Hepatic stellate cell (primary cell): ENCODE measurements at regions not wholly inside any gene's neighbourhood (a gene's known extent, or its start where the extent isn't known, plus 50 kb on each side); places are given as distances from the start of the nearest gene placed in this dataset.

ENCODE experiments used
- DNase-seq: peaks from one replicate; pipeline ENCODE4 v3.0.0; 2011; ENCODE audit warnings: low spot score

DNA sequence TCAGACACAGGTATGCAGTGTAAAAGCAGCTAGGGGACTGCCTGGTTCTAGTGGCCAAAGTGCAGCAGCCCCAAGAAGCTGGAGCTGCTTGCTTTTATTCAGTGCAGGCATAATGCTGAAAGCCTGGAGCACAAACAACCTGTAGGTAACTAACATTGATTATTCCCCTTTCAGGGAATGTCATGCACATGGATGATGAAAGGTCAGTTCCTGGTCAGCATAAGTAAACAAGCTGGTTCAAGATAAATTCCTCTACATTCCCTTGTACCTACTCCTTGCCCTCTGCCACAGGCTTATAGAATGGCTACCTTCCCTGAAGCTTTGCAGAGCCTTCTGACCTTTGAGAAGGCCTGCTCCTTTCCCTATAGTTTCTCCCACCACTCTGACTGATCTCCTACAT lies 1318.5 kb upstream of the ADGRL3 start:
- DNase-seq, result no peak

- DNase-seq, result no peak
These were observed 1295.8 kb upstream of the ADGRL3 start for GRCh38 chr4:59904331-59904730.

DNA sequence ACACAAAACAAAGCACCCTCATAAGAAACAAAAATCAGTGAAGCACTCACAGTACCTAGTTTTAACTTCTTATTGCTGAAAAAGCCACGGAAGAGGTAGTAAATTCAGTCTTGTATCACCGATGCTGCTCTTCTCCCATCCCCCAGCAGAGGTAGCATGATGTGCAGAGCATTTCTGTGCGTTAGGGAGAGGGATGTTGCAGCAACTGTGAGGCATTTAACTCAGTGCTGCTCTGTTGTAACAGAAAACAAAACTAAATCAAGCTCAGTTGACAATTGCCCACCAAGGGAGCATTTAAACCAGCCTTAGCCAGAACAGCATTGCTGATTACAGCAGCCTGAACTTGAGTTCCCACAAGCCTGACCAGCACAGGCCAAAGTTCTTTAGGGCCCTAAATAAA lies 1279.7 kb upstream of the ADGRL3 start:
- DNase-seq, result no peak

GRCh38 chr4:59925290-59925689 lies 1274.8 kb upstream of the ADGRL3 start:
- no peak for DNase-seq

GRCh38 chr4:59936566-59936965 lies 1263.6 kb upstream of the ADGRL3 start:
- no peak for DNase-seq

DNA sequence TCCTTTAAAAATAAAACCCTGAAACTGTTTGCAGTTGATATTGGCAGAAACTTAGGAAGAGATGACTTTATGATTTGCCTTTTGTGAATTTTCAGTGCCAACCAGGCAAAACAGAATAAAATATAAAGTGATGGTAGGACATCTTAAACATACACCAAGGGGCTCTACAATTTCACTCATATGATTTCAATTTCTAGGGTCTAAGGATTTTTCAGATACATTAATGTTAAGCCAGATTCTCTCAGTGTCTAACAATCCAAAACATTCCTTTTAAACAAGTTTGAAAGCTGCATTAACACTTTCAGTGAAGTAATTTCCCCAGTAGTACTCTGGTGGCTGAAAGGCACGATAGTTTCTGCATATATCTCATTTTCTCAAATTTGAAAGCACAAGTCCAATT lies 1262.0 kb upstream of the ADGRL3 start:
- DNase-seq, result no peak

DNA sequence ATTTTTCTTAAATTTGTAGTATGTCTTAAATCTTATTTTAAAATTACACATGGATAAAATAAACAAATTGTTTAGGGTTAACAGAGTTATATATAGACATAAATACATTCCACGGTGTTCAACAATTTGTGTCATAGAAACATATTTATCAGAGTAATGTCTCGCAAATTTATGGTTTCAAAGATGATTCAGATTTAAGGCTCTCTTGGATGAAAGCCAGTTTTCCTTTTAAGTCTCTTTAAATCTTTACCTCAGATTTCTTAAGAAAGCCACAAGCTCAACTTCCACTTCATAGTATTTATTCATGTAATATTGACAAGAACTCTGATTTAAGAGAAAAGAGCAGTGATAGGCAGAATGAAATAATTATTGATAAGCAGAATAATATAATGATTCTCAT lies 1254.8 kb upstream of the ADGRL3 start:
- DNase-seq, result no peak

- DNase-seq, result no peak
These were observed 1254.4 kb upstream of the ADGRL3 start for GRCh38 chr4:59945716-59946115.

- DNase-seq, result no peak
These were observed 1243.8 kb upstream of the ADGRL3 start for GRCh38 chr4:59956366-59956765.

- no peak for DNase-seq
These were observed 1240.0 kb upstream of the ADGRL3 start for GRCh38 chr4:59960143-59960542.

- no peak for DNase-seq
These were observed 1233.4 kb upstream of the ADGRL3 start for GRCh38 chr4:59966758-59967157.

- no peak for DNase-seq
These were observed 1231.3 kb upstream of the ADGRL3 start for GRCh38 chr4:59968796-59969195.

DNA sequence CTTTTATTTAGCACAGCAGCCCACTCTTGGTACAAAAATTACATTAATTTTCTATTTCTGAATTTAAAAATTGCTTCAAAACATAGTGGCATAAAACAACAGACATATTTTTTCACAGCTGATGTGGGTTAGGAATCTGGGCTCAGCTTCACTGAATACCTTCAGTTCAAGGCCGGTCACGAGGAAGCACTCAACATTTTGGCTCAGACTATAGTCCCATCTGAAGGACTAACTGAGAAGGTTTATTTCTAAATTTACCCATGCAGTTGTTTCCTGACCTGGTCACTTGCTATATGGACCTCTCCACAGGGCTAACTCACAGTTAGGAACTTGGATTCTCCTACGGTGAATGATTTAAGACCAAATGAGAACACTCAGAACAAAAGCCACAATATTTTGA lies 1230.2 kb upstream of the ADGRL3 start:
- no peak for DNase-seq

DNA sequence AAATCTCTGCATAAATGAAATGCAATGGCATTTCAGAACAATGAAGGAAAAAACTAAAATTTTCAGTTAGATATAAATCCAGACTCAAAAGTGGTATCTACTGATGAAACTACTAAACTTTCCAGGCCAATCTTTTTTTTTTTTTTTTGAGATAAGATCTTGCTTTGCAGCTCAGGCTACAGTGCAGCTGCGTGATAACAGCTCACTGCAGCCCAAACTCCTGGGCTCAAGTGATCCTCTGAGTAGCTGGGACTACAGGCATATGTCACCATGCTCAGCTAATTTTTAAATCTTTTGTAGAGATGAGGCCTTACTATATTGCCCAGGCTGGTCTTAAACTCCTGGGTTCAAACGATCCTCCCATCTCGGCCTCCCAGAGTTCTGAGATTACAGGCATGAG lies 1228.2 kb upstream of the ADGRL3 start:
- no peak for DNase-seq

DNA sequence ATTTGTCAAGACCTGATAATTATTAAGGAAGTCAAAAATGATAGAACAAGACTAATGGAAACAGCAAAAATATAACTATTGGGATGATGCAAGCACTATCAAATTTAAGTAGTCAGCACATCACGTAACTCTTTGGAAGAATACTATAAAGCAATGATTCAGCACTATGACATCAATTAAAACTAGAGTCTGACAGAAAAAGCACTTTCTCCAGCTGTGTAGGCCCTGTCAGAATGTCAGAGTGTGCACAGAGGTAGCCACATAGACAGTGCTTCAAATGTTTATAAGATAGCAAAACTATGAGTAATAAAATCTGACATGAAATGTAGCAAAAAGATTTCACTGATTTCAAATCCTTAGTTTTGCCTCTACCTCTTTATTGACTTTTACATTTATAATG lies 1226.6 kb upstream of the ADGRL3 start:
- DNase-seq, result no peak

- DNase-seq, result no peak
These were observed 1221.1 kb upstream of the ADGRL3 start for GRCh38 chr4:59979061-59979460.

- DNase-seq, result no peak
These were observed 1216.3 kb upstream of the ADGRL3 start for GRCh38 chr4:59983852-59984251.

DNA sequence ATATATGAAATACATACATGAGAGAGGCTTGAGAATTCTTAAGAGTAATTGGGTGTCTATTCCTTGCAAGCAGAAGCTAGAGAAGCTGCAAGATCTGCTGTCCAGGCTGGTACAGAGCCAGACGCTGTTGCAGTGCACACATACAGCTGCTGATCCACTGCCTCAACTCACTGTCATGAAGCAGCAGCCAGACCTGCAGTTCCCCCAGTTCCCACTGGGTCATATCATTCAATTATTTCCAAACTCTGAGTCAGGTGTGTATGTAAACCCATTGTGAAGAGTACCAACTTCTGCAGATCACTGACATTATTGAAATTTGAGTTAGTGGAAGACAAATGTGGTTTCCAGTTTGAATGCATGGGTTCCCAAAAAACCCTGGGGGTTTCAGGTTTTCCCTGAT lies 1212.8 kb upstream of the ADGRL3 start:
- DNase-seq, result no peak

- no peak for DNase-seq
These were observed 1206.0 kb upstream of the ADGRL3 start for GRCh38 chr4:59994118-59994517.

DNA sequence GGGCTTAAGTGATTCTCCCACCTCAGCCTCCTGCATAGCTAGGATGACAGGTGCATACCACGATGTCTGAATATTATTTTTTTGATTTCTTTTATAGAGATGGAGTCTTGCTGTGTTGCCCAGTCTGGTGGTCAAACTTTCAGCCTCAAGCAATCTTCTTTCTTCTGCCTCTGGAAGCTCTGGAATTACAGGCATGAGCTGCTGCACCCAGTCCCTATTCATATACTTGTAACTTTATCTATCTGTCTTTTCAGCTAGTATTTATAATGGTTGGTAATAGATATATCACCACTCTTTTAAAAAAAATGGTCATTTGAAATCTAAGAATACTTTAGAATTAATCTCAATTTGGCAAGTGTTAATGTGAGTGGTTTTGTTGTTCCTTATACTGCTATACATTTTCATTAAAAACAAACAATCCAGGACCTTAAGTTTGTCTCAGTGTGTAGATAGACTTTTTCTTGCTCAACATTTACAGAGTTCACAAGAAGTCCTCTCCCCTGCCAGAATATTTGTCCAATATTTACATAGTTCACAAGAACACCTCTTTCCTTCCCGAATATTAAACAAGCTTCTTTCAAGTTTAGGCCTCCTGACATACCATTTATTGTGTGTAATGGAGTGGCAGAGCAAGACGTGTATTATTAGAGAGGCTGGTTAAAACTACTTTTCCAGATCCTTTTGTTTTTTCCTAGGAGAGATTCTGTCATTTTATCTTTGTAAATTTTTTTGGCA lies 1197.4 kb upstream of the ADGRL3 start:
- DNase-seq, result no peak

DNA sequence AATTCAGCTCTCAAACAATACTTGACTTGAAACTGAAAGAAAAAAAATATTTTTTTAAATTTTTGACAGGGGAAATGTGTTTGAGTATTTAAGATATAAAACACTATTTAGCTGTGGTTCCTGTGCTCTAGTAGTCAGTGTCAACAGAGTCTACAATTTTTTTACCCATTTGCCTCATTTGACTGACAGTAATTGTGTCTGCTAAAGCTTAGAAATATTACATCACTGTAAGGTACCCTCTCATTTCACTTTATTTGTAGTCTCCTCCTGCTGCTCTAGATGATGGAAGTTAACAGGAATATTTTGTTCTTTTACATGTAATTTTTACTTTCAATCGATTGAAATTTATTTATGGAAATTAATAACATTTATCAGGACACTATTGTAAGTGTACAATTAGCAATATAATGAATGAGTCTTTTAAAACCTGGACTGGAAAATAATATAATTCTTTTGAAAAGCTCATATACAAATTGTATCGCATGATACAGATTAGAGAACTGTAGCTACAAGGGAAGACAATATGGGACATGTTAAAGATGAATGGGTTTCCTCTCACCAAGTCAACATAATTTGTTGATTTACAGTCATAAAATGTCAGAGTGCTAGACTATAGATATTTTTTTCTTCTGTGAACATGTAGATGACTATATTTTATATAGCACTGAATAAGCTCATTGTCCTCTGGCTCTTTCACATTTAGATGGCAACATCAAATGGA lies 1186.5 kb upstream of the ADGRL3 start:
- DNase-seq, result no peak

- no peak for DNase-seq
These were observed 1183.2 kb upstream of the ADGRL3 start for GRCh38 chr4:60016971-60017370.

GRCh38 chr4:60019180-60019579 lies 1180.9 kb upstream of the ADGRL3 start:
- no peak for DNase-seq

GRCh38 chr4:60019946-60020345 lies 1180.2 kb upstream of the ADGRL3 start:
- DNase-seq, result no peak
